Lower leg skin (tissue), 3 donors: ENCODE measurements at regions not wholly inside any gene's neighbourhood (a gene's known extent, or its start where the extent isn't known, plus 50 kb on each side); places are given as distances from the start of the nearest gene placed in this dataset.

Experiments
- CTCF ChIP-seq, 3 donors: fragments of 450-650 bp; IDR thresholded peaks; one replicate each; pipeline ENCODE4 v1.5.1; 2016; ENCODE audit warnings: antibody characterized with exemption in 3 of 3, mild to moderate bottlenecking in 3 of 3, moderate library complexity in 2 of 3
- POLR2A ChIP-seq, 2 donors: fragments of 450-650 bp; IDR thresholded peaks; one replicate each; pipeline ENCODE4 v1.6.1; 2016 to 2017; ENCODE audit warnings: antibody characterized with exemption in 2 of 2, mild to moderate bottlenecking in 1 of 2, moderate library complexity in 1 of 2

GRCh38 chr15:31489281-31489680 lies 162.6 kb downstream of the KLF13 start:
- TF ChIP-seq CTCF (IDR thresholded peaks at IDR 0.05) (no peak), POLR2A (IDR thresholded peaks at IDR 0.05) (no peak)
